GM23338 (cell line): ENCODE measurements at regions not wholly inside any gene's neighbourhood (a gene's known extent, or its start where the extent isn't known, plus 50 kb on each side); places are given as distances from the start of the nearest gene placed in this dataset.

Source experiments
- ATAC-seq: fragments of 200-7000 bp; cut with Tn5 transposase; 3 replicates; pipeline ENCODE4 v1.9.1; 2020
- DNase-seq: peaks from one replicate; pipeline ENCODE4 v3.0.0-alpha.2; 2015; ENCODE audit warnings: low spot score
- H2AFZ ChIP-seq: fragments of 200-600 bp; sonication (generic); 2 replicates; pipeline ENCODE4 v1.8.0; 2016; ENCODE audit warnings: antibody characterized with exemption, mild to moderate bottlenecking, moderate library complexity
- H3F3A ChIP-seq: fragments of 200-600 bp; sonication (generic); replicated peaks from 2 replicates; pipeline ENCODE4 v1.8.0; 2017; ENCODE audit warnings: antibody characterized with exemption, mixed run types, low read depth
- H3K27ac ChIP-seq: fragments of 200-600 bp; sonication (generic); 2 replicates; pipeline ENCODE4 v1.6.1; 2016; ENCODE audit warnings: low read depth
- H3K27me3 ChIP-seq: fragments of 200-600 bp; sonication (generic); 2 replicates; pipeline ENCODE4 v1.8.0; 2016; ENCODE audit warnings: mild to moderate bottlenecking, mixed run types, moderate library complexity; ENCODE audit not compliant: insufficient read depth
- H3K36me3 ChIP-seq: fragments of 200-600 bp; sonication (generic); 2 replicates; pipeline ENCODE4 v1.8.0; 2016; ENCODE audit warnings: mild to moderate bottlenecking; ENCODE audit not compliant: insufficient read depth
- H3K4me1 ChIP-seq: fragments of 200-600 bp; sonication (generic); 2 replicates; pipeline ENCODE4 v1.8.0; 2016; ENCODE audit warnings: mild to moderate bottlenecking, moderate library complexity; ENCODE audit not compliant: insufficient read depth
- H3K4me2 ChIP-seq: fragments of 200-600 bp; sonication (generic); 2 replicates; pipeline ENCODE4 v1.7.1; 2017; ENCODE audit warnings: mixed run types
- H3K4me3 ChIP-seq: fragments of 200-600 bp; sonication (generic); 2 replicates; pipeline ENCODE4 v1.6.1; 2016; ENCODE audit warnings: mixed run types
- H3K79me2 ChIP-seq: fragments of 200-600 bp; sonication (generic); replicated peaks from 2 replicates; pipeline ENCODE4 v1.8.0; 2017; ENCODE audit warnings: mild to moderate bottlenecking; ENCODE audit not compliant: insufficient read depth
- H3K9me2 ChIP-seq: fragments of 200-600 bp; sonication (generic); 2 replicates; pipeline ENCODE4 v1.8.0; 2017; ENCODE audit not compliant: insufficient read depth
- H4K20me1 ChIP-seq: fragments of 200-600 bp; sonication (generic); replicated peaks from 2 replicates; pipeline ENCODE4 v1.8.0; 2017; ENCODE audit warnings: mild to moderate bottlenecking; ENCODE audit not compliant: insufficient read depth
- H3K27ac Mint-ChIP-seq: 2 replicates; pipeline ENCODE4 v1.8.0; 2020; ENCODE audit warnings: inconsistent platforms, mild to moderate bottlenecking, moderate library complexity, mixed read lengths
- H3K27me3 Mint-ChIP-seq: 3 replicates; pipeline ENCODE4 v1.8.0; 2022; ENCODE audit warnings: low read depth, mild to moderate bottlenecking, moderate library complexity, mixed read lengths, inconsistent platforms; ENCODE audit not compliant: insufficient read depth, poor library complexity
- H3K36me3 Mint-ChIP-seq: 3 replicates; pipeline ENCODE4 v1.8.0; 2021; ENCODE audit warnings: low read depth, mild to moderate bottlenecking, inconsistent platforms, moderate library complexity, mixed read lengths
- H3K4me1 Mint-ChIP-seq: 3 replicates; pipeline ENCODE4 v1.8.0; 2020; ENCODE audit warnings: mild to moderate bottlenecking, inconsistent platforms, mixed read lengths
- H3K4me3 Mint-ChIP-seq: 3 replicates; pipeline ENCODE4 v1.8.0; 2021; ENCODE audit warnings: moderate library complexity, mild to moderate bottlenecking, inconsistent platforms, mixed read lengths
- H3K9me3 Mint-ChIP-seq: 3 replicates; pipeline ENCODE4 v1.8.0; 2020; ENCODE audit warnings: moderate library complexity, mild to moderate bottlenecking, inconsistent platforms, mixed read lengths
- CTCF ChIP-seq, 2 experiments: fragments of 200-600 bp in 1 of 2; sonication (generic) in 1 of 2; conservative IDR thresholded peaks; 2 replicates each; pipeline versions ENCODE4 v1.5.1 to v1.6.1; 2016 to 2017; ENCODE audit warnings: antibody characterized with exemption in 2 of 2, low read depth in 2 of 2, mild to moderate bottlenecking in 2 of 2, moderate library complexity in 1 of 2
- ETS1 ChIP-seq: IDR thresholded peaks from 2 replicates; pipeline ENCODE4 v1.6.1; 2016; ENCODE audit warnings: antibody characterized with exemption
- EZH2phosphoT487 ChIP-seq: fragments of 200-600 bp; sonication (generic); IDR thresholded peaks from one replicate; pipeline ENCODE4 v1.8.1; 2018; ENCODE audit warnings: antibody characterized with exemption; ENCODE audit not compliant: unreplicated experiment
- JUNB ChIP-seq: IDR thresholded peaks from one replicate; pipeline ENCODE4 v1.6.1; 2016; ENCODE audit warnings: antibody characterized with exemption; ENCODE audit not compliant: unreplicated experiment
- NANOG ChIP-seq: IDR thresholded peaks from 2 replicates; pipeline ENCODE4 v1.6.1; 2016; ENCODE audit warnings: antibody characterized with exemption, borderline replicate concordance
- POLR2AphosphoS5 ChIP-seq: IDR thresholded peaks from 2 replicates; pipeline ENCODE4 v1.6.1; 2016; ENCODE audit warnings: antibody characterized with exemption, low read depth
- STAT1 ChIP-seq: IDR thresholded peaks from one replicate; pipeline ENCODE4 v1.6.1; 2016; ENCODE audit warnings: antibody characterized with exemption; ENCODE audit not compliant: unreplicated experiment
- ZNF114 ChIP-seq: fragments of 250-450 bp; sonication (Bioruptor Pico); IDR thresholded peaks from 2 replicates; pipeline ENCODE4 v1.5.0; 2020; ENCODE audit warnings: mild to moderate bottlenecking, moderate library complexity
- ZNF462 ChIP-seq: fragments of 250-450 bp; sonication (Bioruptor Pico); IDR thresholded peaks from 2 replicates; pipeline ENCODE4 v1.5.0; 2020; ENCODE audit warnings: mild to moderate bottlenecking, moderate library complexity

- Mint-ChIP-seq H3K9me3 (peaks cover 82% of the 10 kb centered on the region), H3K27ac (no peak overlapping the region), H3K4me1 (no peaks in the 10 kb centered on the region), H3K36me3 (peaks cover 15% of the 10 kb centered on the region), H3K27me3 (peaks cover 3% of the 10 kb centered on the region), H3K4me3 (no peak overlapping the region)
- Histone ChIP-seq H3K79me2 (no peaks in the 10 kb centered on the region), H3K4me1 (no peaks in the 10 kb centered on the region), H3K27me3 (no peaks in the 10 kb centered on the region), H3K27ac (no peak overlapping the region), H2AFZ (no peak overlapping the region), H3K36me3 (no peaks in the 10 kb centered on the region), H4K20me1 (no peaks in the 10 kb centered on the region), H3K4me3 (no peak overlapping the region), H3K9me2 (peaks cover 13% of the 10 kb centered on the region; the same call in 1 of the 2 replicates), H3F3A (no peaks in the 10 kb centered on the region), H3K4me2 (no peak overlapping the region)
- no peak for DNase-seq
- TF ChIP-seq CTCF (conservative IDR thresholded peaks at IDR 0.05; ENCODE audit: low read depth in 2 of 2), result no peak
- TF ChIP-seq NANOG, result no peak
- no peak for TF ChIP-seq ZNF462 (CRISPR knock-in tag)
- TF ChIP-seq EZH2phosphoT487, result no peak
- no peak for TF ChIP-seq POLR2AphosphoS5
- no peak for TF ChIP-seq JUNB
- TF ChIP-seq STAT1, result no peak
- TF ChIP-seq ETS1, result no peak
- no peak for TF ChIP-seq ZNF114 (CRISPR knock-in tag)
- no peak for ATAC-seq
Measured at GRCh38 chr11:41955635-41956400, 496.4 kb upstream of the LRRC4C start.
